ENCODE measurements at regions not wholly inside any gene's neighbourhood (a gene's known extent, or its start where the extent isn't known, plus 50 kb on each side); places are given as distances from the start of the nearest gene placed in this dataset.

DNA sequence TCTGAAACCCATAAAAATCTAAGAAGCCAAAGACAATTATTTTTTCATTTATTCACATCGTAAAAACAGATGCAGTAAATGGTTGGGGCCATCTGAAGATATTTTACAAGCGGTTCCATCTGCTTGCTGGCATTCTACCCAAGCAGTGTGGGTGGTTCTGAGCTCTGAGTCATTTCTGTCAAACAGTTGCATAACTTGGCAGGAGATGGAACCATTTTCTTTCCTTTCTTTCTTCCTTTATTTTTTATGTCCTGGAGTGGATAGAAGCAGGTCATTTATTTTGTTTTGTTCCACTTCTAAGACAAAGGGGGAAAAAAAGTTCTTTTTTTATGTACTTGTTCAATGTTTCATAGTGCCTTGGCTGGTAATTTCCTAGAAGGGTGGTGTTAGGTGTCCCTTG, 1151.9 kb upstream of the GOT2 start:
- 52 to 62% methylated on average over 2 of the region's 2 CpGs for WGBS, 2 donors
- DNase-seq: no peak

DNA sequence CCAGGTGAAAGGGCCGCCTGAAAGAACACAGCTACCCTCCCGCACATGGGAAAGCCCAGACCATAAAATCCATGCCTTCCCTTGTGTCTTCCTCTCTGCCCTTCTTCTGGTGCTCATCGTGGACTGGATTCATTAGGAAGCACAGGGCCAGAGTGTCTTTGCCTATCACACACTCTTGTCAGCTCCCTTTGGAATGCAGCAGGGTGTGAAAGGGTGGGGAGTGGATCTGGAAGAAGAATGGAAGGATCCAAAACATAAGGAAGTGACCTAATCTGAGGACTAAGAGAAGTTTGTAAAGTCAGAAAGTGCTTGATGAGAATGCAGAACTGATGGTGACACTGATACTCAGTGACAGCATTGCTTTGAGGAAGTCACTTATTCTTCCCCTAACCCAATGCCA, 1147.3 kb upstream of the GOT2 start:
- no peak overlapping the region for H3K27ac ChIP-seq
- no peaks in the 10 kb centered on the region for H3K27me3 ChIP-seq
- 66 to 72% methylated on average over 3 of the region's 3 CpGs for WGBS, 2 donors
- TF ChIP-seq POLR2AphosphoS5 (IDR thresholded peaks at IDR 0.05) (no peak), EP300 (IDR thresholded peaks at IDR 0.05) (no peak), POLR2A (IDR thresholded peaks at IDR 0.05) (no peak)
- TF ChIP-seq, protein P1, sequence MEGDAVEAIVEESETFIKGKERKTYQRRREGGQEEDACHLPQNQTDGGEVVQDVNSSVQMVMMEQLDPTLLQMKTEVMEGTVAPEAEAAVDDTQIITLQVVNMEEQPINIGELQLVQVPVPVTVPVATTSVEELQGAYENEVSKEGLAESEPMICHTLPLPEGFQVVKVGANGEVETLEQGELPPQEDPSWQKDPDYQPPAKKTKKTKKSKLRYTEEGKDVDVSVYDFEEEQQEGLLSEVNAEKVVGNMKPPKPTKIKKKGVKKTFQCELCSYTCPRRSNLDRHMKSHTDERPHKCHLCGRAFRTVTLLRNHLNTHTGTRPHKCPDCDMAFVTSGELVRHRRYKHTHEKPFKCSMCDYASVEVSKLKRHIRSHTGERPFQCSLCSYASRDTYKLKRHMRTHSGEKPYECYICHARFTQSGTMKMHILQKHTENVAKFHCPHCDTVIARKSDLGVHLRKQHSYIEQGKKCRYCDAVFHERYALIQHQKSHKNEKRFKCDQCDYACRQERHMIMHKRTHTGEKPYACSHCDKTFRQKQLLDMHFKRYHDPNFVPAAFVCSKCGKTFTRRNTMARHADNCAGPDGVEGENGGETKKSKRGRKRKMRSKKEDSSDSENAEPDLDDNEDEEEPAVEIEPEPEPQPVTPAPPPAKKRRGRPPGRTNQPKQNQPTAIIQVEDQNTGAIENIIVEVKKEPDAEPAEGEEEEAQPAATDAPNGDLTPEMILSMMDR (IDR thresholded peaks at IDR 0.05): no peak
- no peak overlapping the region for H3K4me3 ChIP-seq
- no peaks in the 10 kb centered on the region for H3K4me1 ChIP-seq
- H3K36me3 ChIP-seq: no peaks in the 10 kb centered on the region
- H3K9me3 ChIP-seq: no peaks in the 10 kb centered on the region
- ATAC-seq (ENCODE audit: low FRiP score in 2 of 2) (peak in 1 of 2 donors; percentile 37), DNase-seq (no peak)

More for the DNA sequence above, 1151.9 kb upstream of the GOT2 start:
- peak in 1 of 2 donors; percentile 68 for ATAC-seq (ENCODE audit: low FRiP score in 2 of 2)
- Histone ChIP-seq H3K36me3 (no peaks in the 10 kb centered on the region), H3K4me1 (no peaks in the 10 kb centered on the region), H3K9me3 (peaks cover 0 to 2% (median 0%) of the 10 kb centered on the region in 4 donors), H3K4me3 (no peak overlapping the region), H3K27ac (no peak overlapping the region), H3K27me3 (no peaks in the 10 kb centered on the region)
- no peak for TF ChIP-seq POLR2A (IDR thresholded peaks at IDR 0.05)
- no peak for TF ChIP-seq POLR2AphosphoS5 (IDR thresholded peaks at IDR 0.05)
- TF ChIP-seq EP300 (IDR thresholded peaks at IDR 0.05): no peak
- TF ChIP-seq, protein P1 (IDR thresholded peaks at IDR 0.05): no peak

DNA sequence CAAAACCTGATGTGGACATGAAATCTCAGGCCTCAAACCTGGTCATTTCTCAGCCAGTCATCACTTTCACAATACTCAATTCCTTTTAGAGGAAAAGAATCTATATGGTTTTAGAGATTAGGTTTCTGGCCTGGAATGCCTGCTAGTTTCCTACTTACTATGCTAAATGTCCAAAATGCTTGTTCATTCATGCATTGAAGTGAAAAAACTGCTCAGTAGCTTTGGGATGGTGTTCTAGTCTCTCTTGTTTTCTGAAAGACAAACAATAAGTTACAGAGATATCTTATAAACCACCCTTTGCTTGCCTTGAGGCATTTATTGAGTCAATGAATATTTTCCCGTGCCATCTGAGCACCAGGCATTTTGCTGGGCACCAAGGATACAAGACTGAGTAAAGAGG, 1146.5 kb upstream of the GOT2 start:
- no peak overlapping the region for H3K4me3 ChIP-seq
- no peaks in the 10 kb centered on the region for H3K27me3 ChIP-seq
- ATAC-seq (ENCODE audit: low FRiP score in 2 of 2) (no peak), DNase-seq (no peak)
- H3K4me1 ChIP-seq: no peaks in the 10 kb centered on the region
- WGBS, 2 donors: 71 to 86% methylated on average over 1 of the region's 1 CpG
- H3K36me3 ChIP-seq: no peaks in the 10 kb centered on the region
- no peak overlapping the region for H3K27ac ChIP-seq
- TF ChIP-seq POLR2AphosphoS5 (IDR thresholded peaks at IDR 0.05): no peak
- TF ChIP-seq EP300 (IDR thresholded peaks at IDR 0.05): no peak
- TF ChIP-seq, protein P1 (IDR thresholded peaks at IDR 0.05): no peak
- TF ChIP-seq POLR2A (IDR thresholded peaks at IDR 0.05): no peak
- H3K9me3 ChIP-seq: no peaks in the 10 kb centered on the region

DNA sequence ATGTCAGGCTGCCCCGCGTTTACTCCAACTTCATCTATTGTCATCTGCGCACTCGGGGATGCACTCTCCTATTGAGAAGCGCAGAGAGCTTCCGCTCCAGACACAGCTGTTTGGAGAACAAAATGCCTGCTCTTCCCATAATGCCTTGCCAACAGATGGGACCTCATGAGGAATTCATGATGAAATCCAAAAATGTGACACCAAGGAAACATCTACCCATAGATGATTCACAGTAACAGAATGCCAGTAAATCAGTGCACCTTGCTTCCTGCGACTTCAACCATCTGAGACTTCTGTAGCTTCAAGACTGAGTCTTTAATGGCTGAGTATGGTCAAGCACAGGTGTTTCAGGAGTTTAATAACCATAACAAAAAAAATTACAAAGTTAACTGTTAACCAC, 1144.9 kb upstream of the GOT2 start:
- no peak for TF ChIP-seq POLR2A (IDR thresholded peaks at IDR 0.05)
- no peak for TF ChIP-seq POLR2AphosphoS5 (IDR thresholded peaks at IDR 0.05)
- TF ChIP-seq, protein P1 (IDR thresholded peaks at IDR 0.05): no peak
- no peak for TF ChIP-seq EP300 (IDR thresholded peaks at IDR 0.05)
- Histone ChIP-seq H3K27ac (no peak overlapping the region), H3K36me3 (no peaks in the 10 kb centered on the region), H3K9me3 (no peaks in the 10 kb centered on the region), H3K4me3 (no peak overlapping the region), H3K27me3 (no peaks in the 10 kb centered on the region), H3K4me1 (no peaks in the 10 kb centered on the region)
- WGBS, 2 donors: 91% methylated on average over 7 of the region's 7 CpGs
- ATAC-seq (ENCODE audit: low FRiP score in 2 of 2): no peak
- DNase-seq: no peak

DNA sequence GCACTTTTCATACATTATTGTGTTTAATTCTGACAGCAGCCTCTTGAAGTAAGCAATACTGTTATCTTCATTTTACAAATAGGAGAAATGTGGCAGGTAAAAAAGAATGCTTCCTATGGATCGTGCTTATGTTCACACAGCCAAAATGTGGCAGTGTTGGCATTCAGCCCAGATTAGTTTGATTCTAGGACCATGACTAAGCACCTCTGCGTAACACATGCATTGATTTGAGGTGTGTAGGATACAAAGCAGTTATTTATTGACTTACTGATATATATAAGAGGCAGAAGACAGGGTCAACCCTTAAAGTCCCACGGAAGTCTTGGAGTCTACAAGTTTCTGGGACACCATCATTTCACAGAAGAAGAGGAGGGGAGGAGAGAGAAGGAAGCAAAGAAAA, 1144.4 kb upstream of the GOT2 start:
- DNase-seq: no peak
- ATAC-seq (ENCODE audit: low FRiP score in 2 of 2): no peak
- Histone ChIP-seq H3K4me3 (no peak overlapping the region), H3K27ac (no peak overlapping the region), H3K36me3 (no peaks in the 10 kb centered on the region), H3K27me3 (no peaks in the 10 kb centered on the region), H3K4me1 (no peaks in the 10 kb centered on the region), H3K9me3 (no peaks in the 10 kb centered on the region)
- 22 to 30% methylated on average over 3 of the region's 3 CpGs for WGBS, 2 donors
- no peak for TF ChIP-seq POLR2AphosphoS5 (IDR thresholded peaks at IDR 0.05)
- TF ChIP-seq EP300 (IDR thresholded peaks at IDR 0.05): no peak
- TF ChIP-seq, protein P1 (IDR thresholded peaks at IDR 0.05): no peak
- no peak for TF ChIP-seq POLR2A (IDR thresholded peaks at IDR 0.05)

All from upper lobe of left lung (tissue), 6 donors.